ENCODE measurements at regions not wholly inside any gene's neighbourhood (a gene's known extent, or its start where the extent isn't known, plus 50 kb on each side); places are given as distances from the start of the nearest gene placed in this dataset.

- FAIRE-seq = no peak
- H3K4me1 ChIP-seq = no peaks in the 10 kb centered on the region
- ChIA-PET CTCF (no interaction called here), POLR2A (no interaction called here)
- TF ChIP-seq POLR2A (IDR thresholded peaks at IDR 0.05; ENCODE audit: low read length) (no peak), RAD21 (conservative IDR thresholded peaks at IDR 0.05 in 1 of 2, IDR thresholded peaks at IDR 0.05 in 1 of 2) (no peak), MAZ (IDR thresholded peaks at IDR 0.05; ENCODE audit: borderline replicate concordance, low read depth, low read length) (no peak), ZSCAN20 (CRISPR knock-in tag; IDR thresholded peaks at IDR 0.05) (no peak), PHF8 (IDR thresholded peaks at IDR 0.05; ENCODE audit: borderline replicate concordance, low read depth) (no peak), ESRRA (IDR thresholded peaks at IDR 0.05; ENCODE audit: borderline replicate concordance, low read length) (no peak), RCOR1 (IDR thresholded peaks at IDR 0.05; ENCODE audit: low read depth, low read length) (no peak), USF2 (IDR thresholded peaks at IDR 0.05) (no peak), NFE2L2 (conservative IDR thresholded peaks at IDR 0.05; ENCODE audit: low read length) (no peak)
- no peak for ATAC-seq
- no peak overlapping the region for H3K4me2 ChIP-seq
- no peak overlapping the region for H3K27ac ChIP-seq
- no peak overlapping the region for H3K4me3 ChIP-seq
- H3K9me3 ChIP-seq = no peaks in the 10 kb centered on the region
- no peak for DNase-seq (ENCODE audit: low read depth in 1 of 2, low spot score in 1 of 2)
- WGBS (ENCODE audit: missing lambda C conversion rate) = 84% methylated on average over 6 of the region's 6 CpGs
These were observed 83.0 kb upstream of the UBL3 start for GRCh38 chr13:29933401-29933800.

GRCh38 chr13:29931696-29932095 lies 81.3 kb upstream of the UBL3 start:
- FAIRE-seq (no peak), DNase-seq (ENCODE audit: low read depth in 1 of 2, low spot score in 1 of 2) (no peak)
- POLR2A ChIA-PET = no interaction called here

DNA sequence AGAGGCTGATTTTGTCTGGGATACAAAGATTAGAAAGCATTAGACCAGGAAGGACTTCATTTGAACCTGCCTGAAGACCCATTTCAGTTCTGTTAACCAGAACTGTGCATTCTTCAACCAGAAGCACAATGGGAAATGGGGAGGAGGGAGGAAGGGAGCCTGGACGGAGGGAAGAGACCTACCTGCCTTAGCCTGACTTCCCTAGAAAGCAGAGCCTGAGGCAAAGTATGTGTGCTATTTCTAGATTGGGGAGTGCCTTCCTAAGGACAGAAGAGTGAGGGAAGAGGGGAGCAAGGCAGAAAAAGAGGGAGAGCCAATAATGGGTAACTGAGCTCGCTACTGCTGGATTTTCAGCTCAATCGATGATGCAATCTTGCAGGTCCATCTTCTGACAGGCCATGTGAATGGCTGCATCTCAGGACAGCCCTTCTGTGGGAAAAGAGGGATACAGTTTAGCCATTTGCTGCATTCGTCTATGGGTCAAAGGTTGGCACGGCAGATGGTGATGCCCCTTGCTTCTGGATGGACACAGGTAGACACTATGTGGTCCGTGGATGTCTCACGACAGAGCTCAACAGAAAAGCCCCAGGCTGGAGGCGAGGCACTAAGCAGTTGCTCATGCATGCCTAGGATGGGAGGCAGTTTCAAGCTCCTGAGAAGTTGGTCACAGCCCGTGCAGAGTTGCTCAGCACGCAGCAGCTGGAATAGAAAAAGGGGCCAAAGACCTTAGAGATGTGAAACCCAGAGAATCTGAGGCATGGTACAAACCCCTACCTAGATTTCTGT lies 78.8 kb upstream of the UBL3 start:
- Histone ChIP-seq H3K9me3 (no peaks in the 10 kb centered on the region), H3K4me3 (no peak overlapping the region), H3K27ac (no peak overlapping the region), H3K4me2 (no peak overlapping the region), H3K4me1 (peaks cover 21% of the 10 kb centered on the region)
- no peak for ATAC-seq
- no peak for DNase-seq (ENCODE audit: low read depth in 1 of 2, low spot score in 1 of 2)
- 78% methylated on average over 5 of the region's 10 CpGs for WGBS (ENCODE audit: missing lambda C conversion rate)
- POLR2A ChIA-PET = no interaction called here
- no peak for FAIRE-seq
- CTCF ChIA-PET = no interaction called here
- no peak for TF ChIP-seq USF2 (IDR thresholded peaks at IDR 0.05)
- no peak for TF ChIP-seq HOXB13 (CRISPR knock-in tag; IDR thresholded peaks at IDR 0.05; ENCODE audit: low read depth)
- TF ChIP-seq, protein P1, sequence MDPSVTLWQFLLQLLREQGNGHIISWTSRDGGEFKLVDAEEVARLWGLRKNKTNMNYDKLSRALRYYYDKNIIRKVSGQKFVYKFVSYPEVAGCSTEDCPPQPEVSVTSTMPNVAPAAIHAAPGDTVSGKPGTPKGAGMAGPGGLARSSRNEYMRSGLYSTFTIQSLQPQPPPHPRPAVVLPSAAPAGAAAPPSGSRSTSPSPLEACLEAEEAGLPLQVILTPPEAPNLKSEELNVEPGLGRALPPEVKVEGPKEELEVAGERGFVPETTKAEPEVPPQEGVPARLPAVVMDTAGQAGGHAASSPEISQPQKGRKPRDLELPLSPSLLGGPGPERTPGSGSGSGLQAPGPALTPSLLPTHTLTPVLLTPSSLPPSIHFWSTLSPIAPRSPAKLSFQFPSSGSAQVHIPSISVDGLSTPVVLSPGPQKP (IDR thresholded peaks at IDR 0.05; ENCODE audit: low read depth, low read length) = no peak

More at GRCh38 chr13:29931696-29932095, 81.3 kb upstream of the UBL3 start:
- CTCF ChIA-PET = no interaction called here
- H3K9me3 ChIP-seq = no peaks in the 10 kb centered on the region
- TF ChIP-seq MAZ (IDR thresholded peaks at IDR 0.05; ENCODE audit: borderline replicate concordance, low read depth, low read length) (no peak), JUN (IDR thresholded peaks at IDR 0.05) (no peak), EHF (CRISPR knock-in tag; IDR thresholded peaks at IDR 0.05) (no peak), NFE2L2 (conservative IDR thresholded peaks at IDR 0.05; ENCODE audit: low read length) (no peak), RAD21 (conservative IDR thresholded peaks at IDR 0.05 in 1 of 2, IDR thresholded peaks at IDR 0.05 in 1 of 2) (no peak)
- H3K4me2 ChIP-seq = no peak overlapping the region
- H3K4me1 ChIP-seq = no peaks in the 10 kb centered on the region
- no peak overlapping the region for H3K4me3 ChIP-seq
- ATAC-seq = no peak
- no peak overlapping the region for H3K27ac ChIP-seq

GRCh38 chr13:29926098-29926476 lies 75.7 kb upstream of the UBL3 start:
- POLR2A ChIA-PET = interaction anchor here (3.8 kb wide), 1 partner anchor 76 kb away, joined by 61 read pairs; the partner anchor contains the start of gene UBL3
- Histone ChIP-seq H3K4me3 (no peak overlapping the region), H3K9me3 (no peaks in the 10 kb centered on the region), H3K4me1 (peaks cover 48% of the 10 kb centered on the region), H3K27ac (peak overlapping the region; percentile 94 to 99), H3K4me2 (peak overlapping the region; percentile 93)
- ATAC-seq (no peak), DNase-seq (ENCODE audit: low read depth in 1 of 2, low spot score in 1 of 2) (no peak), FAIRE-seq (no peak)
- CTCF ChIA-PET = interaction anchor here (4.8 kb wide), 1 partner anchor 186 kb away, joined by 66 read pairs; no protein-coding TSS in a partner anchor
- WGBS (ENCODE audit: missing lambda C conversion rate) = 92% methylated on average over 4 of the region's 4 CpGs
- TF ChIP-seq MAFK (IDR thresholded peaks at IDR 0.05; ENCODE audit: partially characterized antibody) (no peak), NPAS2 (CRISPR knock-in tag; IDR thresholded peaks at IDR 0.05; ENCODE audit: borderline replicate concordance) (no peak), USF2 (IDR thresholded peaks at IDR 0.05) (no peak), CBX2 (IDR thresholded peaks at IDR 0.05; ENCODE audit: borderline replicate concordance, low read depth) (no peak), REST (IDR thresholded peaks at IDR 0.05) (no peak), BHLHE40 (IDR thresholded peaks at IDR 0.05; ENCODE audit: low read depth, low read length) (no peak), MAZ (IDR thresholded peaks at IDR 0.05; ENCODE audit: borderline replicate concordance, low read depth, low read length) (no peak), GATA3 (IDR thresholded peaks at IDR 0.05; ENCODE audit: borderline replicate concordance) (no peak), RARB (CRISPR knock-in tag; IDR thresholded peaks at IDR 0.05) (no peak), ZSCAN20 (CRISPR knock-in tag; IDR thresholded peaks at IDR 0.05) (no peak)
- TF ChIP-seq, protein P2, sequence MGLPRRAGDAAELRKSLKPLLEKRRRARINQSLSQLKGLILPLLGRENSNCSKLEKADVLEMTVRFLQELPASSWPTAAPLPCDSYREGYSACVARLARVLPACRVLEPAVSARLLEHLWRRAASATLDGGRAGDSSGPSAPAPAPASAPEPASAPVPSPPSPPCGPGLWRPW (IDR thresholded peaks at IDR 0.05) = no peak

Data from A549 (cell line).